ENCODE measurements at regions not wholly inside any gene's neighbourhood (a gene's known extent, or its start where the extent isn't known, plus 50 kb on each side); places are given as distances from the start of the nearest gene placed in this dataset.

DNA sequence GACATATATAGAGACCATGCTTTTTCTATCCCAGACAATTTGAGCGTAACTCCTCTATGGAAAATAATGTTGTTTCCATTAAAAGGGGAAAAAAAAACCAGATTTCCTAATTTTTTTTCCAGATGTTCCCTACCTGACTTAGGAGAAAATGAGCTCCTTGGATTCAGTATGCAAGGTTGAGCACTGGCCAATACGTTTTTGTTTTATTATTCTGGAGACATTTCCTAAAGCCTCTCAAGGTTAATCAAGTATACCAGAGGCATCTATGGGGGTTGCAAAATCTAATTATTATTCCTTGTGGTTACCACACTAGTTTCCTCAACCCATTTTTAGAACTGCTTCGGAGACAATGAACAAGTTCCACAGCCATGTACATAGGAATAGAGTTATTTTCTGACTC is 291.3 kb downstream of the SLC16A7 start (continued):
- TF ChIP-seq ZNF318 (IDR thresholded peaks at IDR 0.05; ENCODE audit: borderline replicate concordance in 1 of 2, low read depth in 1 of 2) (no peak), PTBP1 (IDR thresholded peaks at IDR 0.05; ENCODE audit: low read depth, low read length) (no peak), CXXC5 (CRISPR knock-in tag; IDR thresholded peaks at IDR 0.05) (no peak), MYC (IDR thresholded peaks at IDR 0.05; ENCODE audit: low read depth, low read length) (no peak), MYC (CRISPR knock-in tag; IDR thresholded peaks at IDR 0.05; ENCODE audit: borderline replicate concordance, low read depth) (no peak), SMARCE1 (IDR thresholded peaks at IDR 0.05) (no peak)

All from K562 (cell line).